ENCODE measurements at regions not wholly inside any gene's neighbourhood (a gene's known extent, or its start where the extent isn't known, plus 50 kb on each side); places are given as distances from the start of the nearest gene placed in this dataset.

DNA sequence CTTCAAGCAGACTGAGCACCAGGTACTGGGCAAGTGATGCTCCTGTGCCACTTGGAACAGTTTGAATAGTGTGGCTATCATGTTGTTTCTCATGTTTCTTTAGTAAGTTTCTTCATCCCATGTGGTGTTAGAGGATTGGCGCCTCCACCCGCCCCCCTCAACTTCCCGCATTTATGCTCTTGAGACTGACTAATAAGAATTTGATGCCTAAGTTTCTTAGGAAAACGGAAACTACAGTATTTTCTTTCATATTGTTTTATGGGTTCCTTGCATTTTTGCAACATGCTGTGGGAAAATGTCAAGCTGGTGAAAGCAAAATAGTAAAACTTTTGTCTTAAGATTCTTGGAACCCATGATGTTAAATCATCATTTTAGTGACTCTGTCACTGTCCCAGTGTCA, 101.2 kb upstream of the SLC4A4 start:
- Histone ChIP-seq H3K9me3 (no peaks in the 10 kb centered on the region), H3K27ac (no peak overlapping the region), H3K27me3 (no peaks in the 10 kb centered on the region), H3K4me1 (peaks cover 13% of the 10 kb centered on the region), H3K4me3 (no peak overlapping the region), H3K36me3 (no peaks in the 10 kb centered on the region)
- ATAC-seq (no peak), DNase-seq (no peak)
- intact Hi-C loops (cut with DNase I) = no loop called here
- TF ChIP-seq, protein P1, sequence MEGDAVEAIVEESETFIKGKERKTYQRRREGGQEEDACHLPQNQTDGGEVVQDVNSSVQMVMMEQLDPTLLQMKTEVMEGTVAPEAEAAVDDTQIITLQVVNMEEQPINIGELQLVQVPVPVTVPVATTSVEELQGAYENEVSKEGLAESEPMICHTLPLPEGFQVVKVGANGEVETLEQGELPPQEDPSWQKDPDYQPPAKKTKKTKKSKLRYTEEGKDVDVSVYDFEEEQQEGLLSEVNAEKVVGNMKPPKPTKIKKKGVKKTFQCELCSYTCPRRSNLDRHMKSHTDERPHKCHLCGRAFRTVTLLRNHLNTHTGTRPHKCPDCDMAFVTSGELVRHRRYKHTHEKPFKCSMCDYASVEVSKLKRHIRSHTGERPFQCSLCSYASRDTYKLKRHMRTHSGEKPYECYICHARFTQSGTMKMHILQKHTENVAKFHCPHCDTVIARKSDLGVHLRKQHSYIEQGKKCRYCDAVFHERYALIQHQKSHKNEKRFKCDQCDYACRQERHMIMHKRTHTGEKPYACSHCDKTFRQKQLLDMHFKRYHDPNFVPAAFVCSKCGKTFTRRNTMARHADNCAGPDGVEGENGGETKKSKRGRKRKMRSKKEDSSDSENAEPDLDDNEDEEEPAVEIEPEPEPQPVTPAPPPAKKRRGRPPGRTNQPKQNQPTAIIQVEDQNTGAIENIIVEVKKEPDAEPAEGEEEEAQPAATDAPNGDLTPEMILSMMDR (IDR thresholded peaks at IDR 0.05) = no peak

DNA sequence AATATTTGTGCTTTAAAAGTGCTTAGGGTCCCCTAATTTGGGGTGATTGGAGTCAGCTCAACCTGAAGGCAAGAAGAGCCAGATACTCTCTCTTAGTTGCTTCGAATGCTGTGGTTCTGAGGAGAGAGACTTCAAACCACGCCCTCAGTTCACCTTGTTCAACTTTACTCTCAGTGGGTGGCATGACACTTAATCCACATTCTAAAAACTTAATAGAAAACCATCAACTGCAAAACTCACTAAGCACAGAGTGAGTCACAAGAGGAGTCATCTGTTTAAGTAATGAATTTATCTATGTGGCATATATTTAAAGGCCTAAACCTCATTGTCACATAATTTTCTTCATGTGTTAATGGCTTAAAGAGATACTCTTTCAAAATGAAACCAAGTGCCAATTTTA, 99.5 kb upstream of the SLC4A4 start:
- intact Hi-C loops (cut with DNase I) = no loop called here
- DNase-seq (no peak), ATAC-seq (no peak)
- TF ChIP-seq, protein P1 (IDR thresholded peaks at IDR 0.05) = no peak
- Histone ChIP-seq H3K36me3 (no peaks in the 10 kb centered on the region), H3K27me3 (no peaks in the 10 kb centered on the region), H3K9me3 (no peaks in the 10 kb centered on the region), H3K4me1 (peaks cover 13% of the 10 kb centered on the region), H3K4me3 (no peak overlapping the region), H3K27ac (no peak overlapping the region)

DNA sequence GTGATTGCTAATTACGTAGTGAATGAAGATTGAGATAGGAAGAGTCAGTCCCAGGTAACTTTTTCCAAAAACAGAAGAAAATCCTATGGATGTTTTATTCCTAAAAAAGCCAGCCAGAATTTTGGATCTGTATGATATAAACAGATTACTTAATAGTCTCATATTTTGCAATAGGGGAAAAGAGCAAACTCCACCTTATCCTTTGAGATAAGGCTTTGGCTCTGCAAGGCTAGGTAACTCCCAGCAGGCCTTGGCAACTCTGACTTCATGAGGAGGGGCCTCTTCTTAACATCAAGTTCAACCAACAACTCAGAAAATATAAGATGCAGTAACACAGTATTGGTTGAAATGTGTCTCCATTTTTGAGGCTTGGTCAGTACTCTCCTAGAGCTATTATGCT, 98.7 kb upstream of the SLC4A4 start:
- Histone ChIP-seq H3K4me3 (no peak overlapping the region), H3K27me3 (no peaks in the 10 kb centered on the region), H3K4me1 (peaks cover 13% of the 10 kb centered on the region), H3K27ac (no peak overlapping the region), H3K36me3 (no peaks in the 10 kb centered on the region), H3K9me3 (no peaks in the 10 kb centered on the region)
- intact Hi-C loops (cut with DNase I) = no loop called here
- ATAC-seq (peak; percentile 46), DNase-seq (no peak)
- TF ChIP-seq, protein P1 (IDR thresholded peaks at IDR 0.05) = no peak

DNA sequence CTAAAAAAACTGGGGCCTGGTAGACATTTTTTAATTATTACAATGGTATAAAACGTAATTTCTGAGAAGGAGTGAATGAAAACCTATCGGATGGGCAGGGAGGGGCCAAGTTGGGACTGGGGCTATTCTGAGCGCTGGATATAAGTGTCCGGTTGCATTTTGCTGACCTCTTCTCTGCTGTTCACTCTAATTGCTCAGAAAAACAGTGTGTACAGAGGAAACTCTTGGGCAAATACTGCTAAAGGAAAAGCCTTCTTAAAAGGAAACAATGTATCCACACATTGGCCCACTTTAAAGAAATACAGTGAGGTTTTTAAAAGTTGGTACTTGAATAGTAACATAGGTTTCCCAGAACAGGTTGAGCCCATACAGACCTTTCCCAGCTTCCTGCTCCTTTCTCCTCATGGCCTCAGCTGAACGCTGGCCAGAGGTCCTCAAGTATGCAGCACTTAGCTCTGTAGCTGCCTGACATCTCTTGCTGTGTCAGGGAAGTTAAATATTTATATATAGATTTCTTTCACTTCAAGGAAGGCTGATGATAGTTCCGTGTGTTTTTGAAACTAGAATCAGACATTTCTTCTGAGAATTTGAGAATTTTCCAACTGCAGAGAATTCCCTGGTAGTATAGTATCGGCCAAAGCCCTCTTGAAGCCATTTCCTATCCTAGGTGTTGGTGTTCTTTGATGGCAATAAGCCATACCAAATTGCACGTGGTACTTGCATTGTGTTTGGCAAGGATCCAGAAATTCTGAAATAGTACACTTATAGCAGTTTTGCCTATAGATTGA, 97.1 kb upstream of the SLC4A4 start:
- Histone ChIP-seq H3K27me3 (no peaks in the 10 kb centered on the region), H3K4me1 (peaks cover 13% of the 10 kb centered on the region), H3K4me3 (no peak overlapping the region), H3K9me3 (no peaks in the 10 kb centered on the region), H3K27ac (peak overlapping the region; percentile 31), H3K36me3 (no peaks in the 10 kb centered on the region)
- DNase-seq (peak; percentile 73), ATAC-seq (peak; percentile 92)
- TF ChIP-seq, protein P1 (IDR thresholded peaks at IDR 0.05) = no peak
- intact Hi-C loops (cut with DNase I) = no loop called here

DNA sequence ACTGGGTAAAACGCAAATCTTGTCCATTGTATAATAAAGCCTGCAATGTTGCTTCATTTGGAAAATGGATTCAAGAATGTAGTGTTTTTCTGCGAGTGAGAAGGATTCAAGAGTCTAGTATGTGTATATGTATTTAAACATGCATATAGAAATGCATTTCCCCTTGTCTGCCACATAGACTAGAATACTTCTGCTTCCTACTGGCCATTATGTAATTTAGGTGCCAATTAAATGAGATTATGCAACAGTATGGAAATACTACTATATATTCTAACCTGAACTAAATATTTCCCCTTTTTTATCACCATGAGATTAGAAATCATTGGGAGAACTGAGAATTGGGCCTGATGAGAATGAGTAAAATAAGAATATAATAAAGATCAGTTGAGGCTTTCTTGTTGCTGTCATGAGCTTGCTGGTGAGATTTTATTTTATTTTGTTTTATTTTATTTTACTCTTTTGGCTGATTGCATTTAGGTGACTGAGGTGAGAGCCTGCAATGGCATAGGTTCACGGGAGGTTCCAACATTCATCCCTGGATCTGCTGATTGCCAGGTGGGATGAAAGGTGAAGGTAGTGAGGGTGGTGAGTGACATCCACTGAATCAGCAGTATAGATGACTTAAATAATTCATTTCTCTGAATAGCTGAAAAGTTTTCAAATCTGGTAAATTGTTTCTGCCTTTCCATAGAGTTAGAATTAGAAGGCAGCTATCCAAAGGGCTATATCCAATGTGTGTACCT, 95.6 kb upstream of the SLC4A4 start:
- TF ChIP-seq, protein P1 (IDR thresholded peaks at IDR 0.05) = no peak
- Histone ChIP-seq H3K9me3 (no peaks in the 10 kb centered on the region), H3K27ac (no peak overlapping the region), H3K27me3 (no peaks in the 10 kb centered on the region), H3K4me3 (no peak overlapping the region), H3K4me1 (peaks cover 13% of the 10 kb centered on the region), H3K36me3 (no peaks in the 10 kb centered on the region)
- no peak for ATAC-seq
- DNase-seq = no peak
- intact Hi-C loops (cut with DNase I) = no loop called here

Data from upper lobe of right lung (tissue), 1 donor.